H1 (cell line): ENCODE measurements at regions not wholly inside any gene's neighbourhood (a gene's known extent, or its start where the extent isn't known, plus 50 kb on each side); places are given as distances from the start of the nearest gene placed in this dataset.

Experiments
- CTCF ChIA-PET: fragments of 300-600 bp; sonication (Branson Sonifier 250); formaldehyde crosslinking; loops from one replicate; lab custom pipeline; 2021; ENCODE audit not compliant: partially characterized antibody; lab: Charles Lee
- POLR2A ChIA-PET: fragments of 300-600 bp; sonication (Branson Sonifier 250); formaldehyde crosslinking; loops from one replicate; lab custom pipeline; 2021; ENCODE audit warnings: inconsistent platforms; ENCODE audit not compliant: partially characterized antibody; lab: Charles Lee
- DNase-seq, 2 experiments: peaks; one replicate each; pipeline versions ENCODE4 v3.0.0 to v3.0.0-alpha.2; 2010 to 2022; ENCODE audit warnings: low spot score in 2 of 2, low read depth in 1 of 2, mixed read lengths in 1 of 2
- FAIRE-seq: peaks from 2 replicates; lab custom pipeline; 2011; peaks lifted over from hg19 to GRCh38; lab: Jason Lieb, UNC
- H2AFZ ChIP-seq: 2 replicates; pipeline ENCODE4 v1.8.1; 2012; ENCODE audit warnings: low read length, inconsistent platforms
- H2AK5ac ChIP-seq: 2 replicates; pipeline ENCODE4 v1.6.1; 2013; ENCODE audit warnings: low read depth, low read length
- H2BK120ac ChIP-seq: replicated peaks from 2 replicates; pipeline ENCODE3; 2013; ENCODE audit warnings: low read depth, low read length, inconsistent platforms
- H2BK12ac ChIP-seq: 2 replicates; pipeline ENCODE4 v1.6.1; 2013; ENCODE audit warnings: low read depth, low read length
- H2BK15ac ChIP-seq: 2 replicates; pipeline ENCODE4 v1.6.1; 2013; ENCODE audit warnings: low read length
- H2BK20ac ChIP-seq: 2 replicates; pipeline ENCODE4 v1.6.1; 2013; ENCODE audit warnings: low read length
- H2BK5ac ChIP-seq: 2 replicates; pipeline ENCODE4 v1.6.1; 2013; ENCODE audit warnings: low read depth, low read length
- H3K14ac ChIP-seq: 2 replicates; pipeline ENCODE4 v1.6.1; 2013; ENCODE audit warnings: inconsistent platforms; ENCODE audit not compliant: insufficient read length
- H3K18ac ChIP-seq: 2 replicates; pipeline ENCODE4 v1.6.1; 2013; ENCODE audit warnings: low read length; ENCODE audit errors: extremely low read depth
- H3K23ac ChIP-seq: 2 replicates; pipeline ENCODE4 v1.6.1; 2013; ENCODE audit warnings: inconsistent platforms; ENCODE audit not compliant: insufficient read length
- H3K23me2 ChIP-seq: 2 replicates; pipeline ENCODE4 v1.6.1; 2013; ENCODE audit warnings: low read depth, low read length
- H3K27ac ChIP-seq: 2 replicates; pipeline ENCODE4 v1.6.1; 2011; ENCODE audit warnings: low read depth, low read length, inconsistent platforms
- H3K27me3 ChIP-seq, 4 experiments: replicated peaks in 1 of 4; 1 replicate in 1 of 4; 2 replicates in 3 of 4; pipeline versions ENCODE4 v1.6.1 to v1.8.1; 2011 to 2013; ENCODE audit warnings: low read length in 3 of 4, mild to moderate bottlenecking in 3 of 4, inconsistent platforms in 2 of 4, mixed read lengths in 2 of 4, moderate library complexity in 1 of 4; ENCODE audit not compliant: control insufficient read depth in 3 of 4, insufficient read depth in 3 of 4; ENCODE audit errors: extremely low read depth in 1 of 4
- H3K36me3 ChIP-seq, 4 experiments: 2 replicates each; pipeline versions ENCODE4 v1.6.1 to v1.8.1; 2011 to 2013; ENCODE audit warnings: mild to moderate bottlenecking in 4 of 4, low read length in 3 of 4, moderate library complexity in 2 of 4, control low read depth in 1 of 4, inconsistent platforms in 1 of 4; ENCODE audit not compliant: insufficient read depth in 4 of 4, control insufficient read depth in 2 of 4
- H3K4ac ChIP-seq: replicated peaks from 2 replicates; pipeline ENCODE3; 2013; ENCODE audit warnings: low read length, low read depth, mixed read lengths, inconsistent platforms; ENCODE audit not compliant: insufficient read length
- H3K4me1 ChIP-seq, 4 experiments: replicated peaks in 1 of 4; 1 replicate in 1 of 4; 2 replicates in 3 of 4; pipeline versions ENCODE4 v1.6.1 to v1.8.1; 2011 to 2013; ENCODE audit warnings: low read length in 3 of 4, inconsistent platforms in 2 of 4, mixed read lengths in 1 of 4; ENCODE audit not compliant: insufficient read depth in 4 of 4, control insufficient read depth in 3 of 4
- H3K4me2 ChIP-seq, 2 experiments: 2 replicates each; pipeline versions ENCODE4 v1.6.1 to v1.8.1; 2011 to 2013; ENCODE audit warnings: low read depth in 2 of 2, low read length in 2 of 2, control low read depth in 1 of 2, inconsistent platforms in 1 of 2, mild to moderate bottlenecking in 1 of 2; ENCODE audit not compliant: insufficient read depth in 1 of 2
- H3K4me3 ChIP-seq, 4 experiments: fragments of 200-600, 300-600 bp in 1 of 4; sonication (generic), shearing (Covaris generic), sonication (Bioruptor Twin) in 1 of 4; 2 replicates each; pipeline versions ENCODE4 v1.5.1 to v1.8.1; 2011 to 2016; ENCODE audit warnings: low read length in 4 of 4, low read depth in 3 of 4, control low read depth in 2 of 4, inconsistent platforms in 2 of 4, mild to moderate bottlenecking in 2 of 4, mixed read lengths in 1 of 4, moderate library complexity in 1 of 4; ENCODE audit not compliant: insufficient read depth in 2 of 4; ENCODE audit errors: extremely low read depth in 1 of 4
- H3K56ac ChIP-seq: replicated peaks from 2 replicates; pipeline ENCODE3; 2013; ENCODE audit warnings: low read depth, mild to moderate bottlenecking, mixed read lengths, low read length, inconsistent platforms; ENCODE audit not compliant: insufficient read length
- H3K79me1 ChIP-seq: 2 replicates; pipeline ENCODE4 v1.6.1; 2013; ENCODE audit warnings: low read depth, low read length, control low read depth
- H3K79me2 ChIP-seq, 2 experiments: 2 replicates each; pipeline versions ENCODE4 v1.6.1 to v1.8.1; 2012 to 2013; ENCODE audit warnings: low read length in 2 of 2, mild to moderate bottlenecking in 2 of 2, inconsistent platforms in 1 of 2; ENCODE audit not compliant: insufficient read depth in 2 of 2, control insufficient read depth in 1 of 2
- H3K9ac ChIP-seq, 4 experiments: replicated peaks in 1 of 4; 1 replicate in 1 of 4; 2 replicates in 3 of 4; pipeline versions ENCODE4 v1.6.1 to v1.8.1; 2011 to 2013; ENCODE audit warnings: low read depth in 3 of 4, low read length in 3 of 4, control low read depth in 2 of 4, mild to moderate bottlenecking in 2 of 4, moderate library complexity in 2 of 4, inconsistent platforms in 1 of 4; ENCODE audit errors: extremely low read depth in 1 of 4
- H3K9me3 ChIP-seq, 2 experiments: 2 replicates each; pipeline versions ENCODE4 v1.6.1 to v1.8.1; 2012 to 2013; ENCODE audit warnings: mild to moderate bottlenecking in 2 of 2, moderate library complexity in 2 of 2, control low read depth in 1 of 2, inconsistent platforms in 1 of 2, low read depth in 1 of 2, low read length in 1 of 2, mixed read lengths in 1 of 2; ENCODE audit not compliant: insufficient read depth in 2 of 2
- H4K20me1 ChIP-seq, 2 experiments: replicated peaks in 1 of 2; 2 replicates each; pipeline versions ENCODE3 to v1.8.1; 2011 to 2013; ENCODE audit warnings: inconsistent platforms in 2 of 2, low read length in 2 of 2, mild to moderate bottlenecking in 1 of 2; ENCODE audit not compliant: insufficient read depth in 2 of 2, control insufficient read depth in 1 of 2
- H4K5ac ChIP-seq: 2 replicates; pipeline ENCODE4 v1.6.1; 2013; ENCODE audit warnings: low read length, low read depth, mixed read lengths, inconsistent platforms; ENCODE audit not compliant: insufficient read length
- H4K8ac ChIP-seq: 2 replicates; pipeline ENCODE4 v1.8.0; 2013; ENCODE audit warnings: mild to moderate bottlenecking, moderate library complexity, low read length, inconsistent platforms; ENCODE audit not compliant: insufficient read depth; ENCODE audit errors: extremely low read depth
- H4K91ac ChIP-seq: replicated peaks from 2 replicates; pipeline ENCODE3; 2013; ENCODE audit warnings: low read length, mixed read lengths, inconsistent platforms; ENCODE audit not compliant: insufficient read length
- ATF2 ChIP-seq: IDR thresholded peaks from 2 replicates; pipeline ENCODE4 v1.6.1; 2012; ENCODE audit warnings: low read length, inconsistent platforms
- CHD1 ChIP-seq: IDR thresholded peaks from 2 replicates; pipeline ENCODE4 v1.6.1; 2012; ENCODE audit warnings: low read depth, low read length, improper control_type of control experiment
- CHD2 ChIP-seq: IDR thresholded peaks from 2 replicates; pipeline ENCODE4 v1.6.1; 2012; ENCODE audit warnings: low read length, improper control_type of control experiment
- HDAC6 ChIP-seq: IDR thresholded peaks from one replicate; pipeline ENCODE4 v1.7.1; 2012; ENCODE audit warnings: low read depth, mild to moderate bottlenecking, inconsistent platforms, low read length, moderate library complexity
- SAP30 ChIP-seq: fragments of 300-600 bp; sonication (generic); IDR thresholded peaks from 2 replicates; pipeline ENCODE4 v1.7.1; 2012; ENCODE audit warnings: low read length, moderate library complexity, mild to moderate bottlenecking, inconsistent platforms; ENCODE audit not compliant: insufficient read depth, insufficient replicate concordance
- SP2 ChIP-seq: IDR thresholded peaks from 2 replicates; pipeline ENCODE4 v1.6.1; 2012; ENCODE audit warnings: mild to moderate bottlenecking, low read length, inconsistent platforms
- TAF1 ChIP-seq: IDR thresholded peaks from 2 replicates; pipeline ENCODE4 v1.6.1; 2011; ENCODE audit warnings: mild to moderate bottlenecking, low read depth, low read length
- ZNF274 ChIP-seq: IDR thresholded peaks from 2 replicates; pipeline ENCODE4 v1.7.0; 2012; ENCODE audit warnings: low read length, borderline replicate concordance; ENCODE audit errors: extremely low read depth
- WGBS, 2 experiments: shearing (Covaris generic) in 1 of 2; methylation state at CpG; one replicate each; pipeline versions ENCODE4 v1.1.6 to v1.1.7; 2013 to 2015; ENCODE audit warnings: low lambda C conversion rate in 2 of 2, mixed read lengths in 2 of 2, inconsistent platforms in 1 of 2, low coverage in 1 of 2, missing lambda C conversion rate in 1 of 2; ENCODE audit not compliant: insufficient replicate concordance in 2 of 2, insufficient coverage in 1 of 2, insufficient read length in 1 of 2; ENCODE audit errors: extremely low coverage in 1 of 2, missing lambda C conversion rate in 1 of 2; 5-methylcytosine and 5-hydroxymethylcytosine counted together

GRCh38 chr10:128608791-128609190, 482.6 kb upstream of the MKI67 start:
- no peak for DNase-seq
- Histone ChIP-seq H3K4ac (no peak overlapping the region), H3K9ac (no peak overlapping the region), H3K79me2 (no peaks in the 10 kb centered on the region), H3K36me3 (no peaks in the 10 kb centered on the region), H4K91ac (no peak overlapping the region), H3K18ac (no peak overlapping the region), H3K4me3 (no peak overlapping the region), H3K4me1 (no peaks in the 10 kb centered on the region), H4K5ac (no peak overlapping the region), H3K79me1 (no peaks in the 10 kb centered on the region), H4K8ac (no peak overlapping the region), H2BK5ac (no peak overlapping the region), H3K27ac (no peak overlapping the region), H3K14ac (no peak overlapping the region), H2BK20ac (no peak overlapping the region), H2BK15ac (no peak overlapping the region), H3K27me3 (no peaks in the 10 kb centered on the region), H3K23me2 (no peaks in the 10 kb centered on the region), H3K4me2 (no peak overlapping the region), H3K9me3 (no peaks in the 10 kb centered on the region), H2AK5ac (no peak overlapping the region), H2BK120ac (no peak overlapping the region), H2AFZ (no peak overlapping the region), H3K56ac (no peak overlapping the region), H2BK12ac (no peak overlapping the region), H3K23ac (no peak overlapping the region), H4K20me1 (no peaks in the 10 kb centered on the region)
- ChIA-PET POLR2A (no interaction called here), CTCF (interaction anchor here (1.1 to 1.2 kb wide), 2 partner anchors 11 to 37 kb away, joined by 3 read pairs; no protein-coding TSS in a partner anchor)
- no peak for FAIRE-seq
- 77% methylated on average over 2 of the region's 2 CpGs; no CpG with 5 or more reads in 1 of the 2 experiments for WGBS, 2 experiments
- TF ChIP-seq TAF1 (no peak), ZNF274 (no peak), CHD1 (no peak), CHD2 (no peak), SP2 (no peak), HDAC6 (no peak), SAP30 (no peak), ATF2 (no peak)
